Loucy (cell line): ENCODE measurements at regions not wholly inside any gene's neighbourhood (a gene's known extent, or its start where the extent isn't known, plus 50 kb on each side); places are given as distances from the start of the nearest gene placed in this dataset.

Experiments
- H2AFZ ChIP-seq: fragments of 200-600 bp; sonication (generic); 2 replicates; pipeline ENCODE4 v1.6.0; 2016; ENCODE audit warnings: antibody characterized with exemption, mild to moderate bottlenecking, low read length, moderate library complexity
- H3F3A ChIP-seq: fragments of 200-600 bp; 2 replicates; pipeline ENCODE4 v1.6.0; 2016; ENCODE audit warnings: antibody characterized with exemption, low read depth, mild to moderate bottlenecking
- H3K27me3 ChIP-seq: fragments of 200-600 bp; sonication (generic); 2 replicates; pipeline ENCODE4 v1.6.1; 2014; ENCODE audit warnings: low read length, mild to moderate bottlenecking; ENCODE audit not compliant: insufficient read depth, poor library complexity, severe bottlenecking
- H3K36me3 ChIP-seq: fragments of 200-600 bp; sonication (generic); 2 replicates; pipeline ENCODE4 v1.6.1; 2016; ENCODE audit warnings: low read length; ENCODE audit not compliant: insufficient read depth
- H3K4me1 ChIP-seq: fragments of 200-600 bp; sonication (generic); 2 replicates; pipeline ENCODE4 v1.5.1; 2014; ENCODE audit warnings: low read length, mild to moderate bottlenecking; ENCODE audit not compliant: insufficient read depth, poor library complexity, severe bottlenecking
- H3K4me2 ChIP-seq: fragments of 200-600 bp; sonication (generic); 2 replicates; pipeline ENCODE4 v1.6.0; 2014; ENCODE audit warnings: antibody characterized with exemption, low read length, low read depth, mild to moderate bottlenecking; ENCODE audit not compliant: poor library complexity, severe bottlenecking
- H3K4me3 ChIP-seq: fragments of 200-600 bp; sonication (generic); 2 replicates; pipeline ENCODE4 v1.5.1; 2014; ENCODE audit warnings: low read length, mild to moderate bottlenecking, mixed read lengths; ENCODE audit not compliant: poor library complexity, severe bottlenecking
- H3K79me2 ChIP-seq: fragments of 200-600 bp; sonication (generic); 2 replicates; pipeline ENCODE4 v1.6.1; 2014; ENCODE audit warnings: low read length; ENCODE audit not compliant: insufficient read depth
- H3K9ac ChIP-seq: fragments of 200-600 bp; sonication (generic); 2 replicates; pipeline ENCODE4 v1.6.0; 2014; ENCODE audit warnings: mild to moderate bottlenecking, low read depth, low read length, moderate library complexity; ENCODE audit not compliant: poor library complexity, severe bottlenecking
- H3K9me2 ChIP-seq: fragments of 200-600 bp; sonication (generic); replicated peaks from 2 replicates; pipeline ENCODE4 v1.6.1; 2016; ENCODE audit warnings: low read depth, low read length, mixed read lengths
- H3K9me3 ChIP-seq: fragments of 200-600 bp; sonication (generic); 2 replicates; pipeline ENCODE4 v1.6.1; 2014; ENCODE audit warnings: mild to moderate bottlenecking, antibody characterized with exemption, low read length, low read depth; ENCODE audit not compliant: insufficient read depth
- H4K20me1 ChIP-seq: fragments of 200-600 bp; sonication (generic); 2 replicates; pipeline ENCODE4 v1.6.0; 2014; ENCODE audit warnings: antibody characterized with exemption, low read length, mild to moderate bottlenecking; ENCODE audit not compliant: insufficient read depth, poor library complexity, severe bottlenecking
- EZH2phosphoT487 ChIP-seq: fragments of 200-600 bp; IDR thresholded peaks from 2 replicates; pipeline ENCODE4 v1.6.1; 2018; ENCODE audit warnings: antibody characterized with exemption, mild to moderate bottlenecking, moderate library complexity, borderline replicate concordance
- TF ChIP-seq, protein P1 (sequence below): fragments of 200-600 bp; sonication (generic); conservative IDR thresholded peaks from 2 replicates; pipeline ENCODE4 v1.5.1; 2014; ENCODE audit warnings: mild to moderate bottlenecking, antibody characterized with exemption, low read length

DNA sequence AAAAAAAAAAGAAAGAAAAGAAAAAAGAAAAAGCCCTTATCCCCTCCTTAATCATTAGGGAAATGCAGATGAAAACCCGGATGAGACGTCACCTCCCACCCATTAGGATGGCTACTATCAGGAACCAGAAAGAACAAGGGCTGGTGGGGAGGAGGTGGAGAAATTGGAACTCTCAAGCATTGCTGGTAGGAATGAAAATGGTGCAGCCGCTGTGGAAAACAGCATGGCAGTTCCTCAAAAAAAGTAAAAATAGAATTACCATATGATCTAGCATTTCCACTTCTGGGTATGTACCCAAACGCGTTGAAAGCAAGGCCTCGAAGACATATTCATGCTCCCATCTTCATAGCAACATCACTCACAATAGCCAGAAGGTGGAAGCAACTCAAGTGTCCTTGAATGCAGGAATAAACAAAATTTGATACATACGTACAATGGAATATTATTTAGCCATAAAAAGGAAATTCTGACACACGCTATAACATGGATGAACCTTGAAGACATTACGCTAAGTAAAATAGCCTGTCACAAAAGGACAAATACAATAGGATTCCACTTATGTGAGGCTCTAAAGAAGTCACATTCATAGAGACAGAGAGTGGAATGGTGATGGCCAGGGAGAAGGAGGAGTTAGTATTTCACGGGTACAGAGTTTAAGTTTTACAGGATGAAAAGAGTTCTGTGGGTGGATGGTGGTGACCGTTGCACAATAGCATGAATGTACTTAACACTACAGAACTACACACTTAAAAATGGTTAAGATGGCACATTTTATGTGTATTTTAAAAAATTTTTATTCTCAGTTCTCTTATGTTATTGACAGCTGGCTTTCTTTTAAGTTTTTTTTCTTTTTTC is 166.8 kb upstream of the IER5L start:
- H3K9me3 ChIP-seq: no peaks in the 10 kb centered on the region
- H3K4me3 ChIP-seq: no peak overlapping the region
- H3K79me2 ChIP-seq: no peaks in the 10 kb centered on the region
- no peaks in the 10 kb centered on the region for H4K20me1 ChIP-seq
- H3K27me3 ChIP-seq: no peaks in the 10 kb centered on the region
- no peaks in the 10 kb centered on the region for H3K4me1 ChIP-seq
- no peak for TF ChIP-seq EZH2phosphoT487
- TF ChIP-seq, protein P1, sequence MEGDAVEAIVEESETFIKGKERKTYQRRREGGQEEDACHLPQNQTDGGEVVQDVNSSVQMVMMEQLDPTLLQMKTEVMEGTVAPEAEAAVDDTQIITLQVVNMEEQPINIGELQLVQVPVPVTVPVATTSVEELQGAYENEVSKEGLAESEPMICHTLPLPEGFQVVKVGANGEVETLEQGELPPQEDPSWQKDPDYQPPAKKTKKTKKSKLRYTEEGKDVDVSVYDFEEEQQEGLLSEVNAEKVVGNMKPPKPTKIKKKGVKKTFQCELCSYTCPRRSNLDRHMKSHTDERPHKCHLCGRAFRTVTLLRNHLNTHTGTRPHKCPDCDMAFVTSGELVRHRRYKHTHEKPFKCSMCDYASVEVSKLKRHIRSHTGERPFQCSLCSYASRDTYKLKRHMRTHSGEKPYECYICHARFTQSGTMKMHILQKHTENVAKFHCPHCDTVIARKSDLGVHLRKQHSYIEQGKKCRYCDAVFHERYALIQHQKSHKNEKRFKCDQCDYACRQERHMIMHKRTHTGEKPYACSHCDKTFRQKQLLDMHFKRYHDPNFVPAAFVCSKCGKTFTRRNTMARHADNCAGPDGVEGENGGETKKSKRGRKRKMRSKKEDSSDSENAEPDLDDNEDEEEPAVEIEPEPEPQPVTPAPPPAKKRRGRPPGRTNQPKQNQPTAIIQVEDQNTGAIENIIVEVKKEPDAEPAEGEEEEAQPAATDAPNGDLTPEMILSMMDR: no peak
- no peak overlapping the region for H2AFZ ChIP-seq
- no peaks in the 10 kb centered on the region for H3K9me2 ChIP-seq
- H3K36me3 ChIP-seq: no peaks in the 10 kb centered on the region
- no peaks in the 10 kb centered on the region for H3F3A ChIP-seq
- no peak overlapping the region for H3K4me2 ChIP-seq
- no peak overlapping the region for H3K9ac ChIP-seq

GRCh38 chr9:129343424-129344375 is 165.6 kb upstream of the IER5L start:
- Histone ChIP-seq H4K20me1 (no peaks in the 10 kb centered on the region), H3K4me2 (no peak overlapping the region), H3F3A (no peaks in the 10 kb centered on the region), H3K27me3 (no peaks in the 10 kb centered on the region), H3K9me2 (no peaks in the 10 kb centered on the region), H3K9ac (no peak overlapping the region), H3K4me3 (no peak overlapping the region), H3K9me3 (no peaks in the 10 kb centered on the region), H2AFZ (no peak overlapping the region), H3K4me1 (no peaks in the 10 kb centered on the region), H3K79me2 (no peaks in the 10 kb centered on the region), H3K36me3 (no peaks in the 10 kb centered on the region)
- TF ChIP-seq EZH2phosphoT487: no peak
- TF ChIP-seq, protein P1: no peak

- H3K36me3 ChIP-seq: no peaks in the 10 kb centered on the region
- no peak overlapping the region for H3K4me2 ChIP-seq
- H3F3A ChIP-seq: no peaks in the 10 kb centered on the region
- no peaks in the 10 kb centered on the region for H4K20me1 ChIP-seq
- no peak overlapping the region for H3K9ac ChIP-seq
- TF ChIP-seq EZH2phosphoT487: no peak
- TF ChIP-seq, protein P1: no peak
- no peak overlapping the region for H3K4me3 ChIP-seq
- H3K27me3 ChIP-seq: no peaks in the 10 kb centered on the region
- no peaks in the 10 kb centered on the region for H3K9me3 ChIP-seq
- H2AFZ ChIP-seq: no peak overlapping the region
- H3K79me2 ChIP-seq: no peaks in the 10 kb centered on the region
- H3K4me1 ChIP-seq: no peaks in the 10 kb centered on the region
- no peaks in the 10 kb centered on the region for H3K9me2 ChIP-seq
These were observed 164.7 kb upstream of the IER5L start for GRCh38 chr9:129342591-129343423.
